HEK293 (cell line): ENCODE measurements at regions not wholly inside any gene's neighbourhood (a gene's known extent, or its start where the extent isn't known, plus 50 kb on each side); places are given as distances from the start of the nearest gene placed in this dataset.
A peak's percentile ranks its signal among the peaks of the same experiment; 100 is the strongest.

Experiments used
- BCL11B ChIP-seq: fragments of 450-650 bp; formaldehyde crosslinking; IDR thresholded peaks from 2 replicates; pipeline ENCODE4 v1.5.1; 2016; ENCODE audit warnings: low read depth, missing biosample characterization, missing genetic modification characterization
- GFI1B ChIP-seq: fragments of 450-650 bp; formaldehyde crosslinking; IDR thresholded peaks from 2 replicates; pipeline ENCODE4 v1.5.1; 2016; ENCODE audit warnings: missing biosample characterization, missing genetic modification characterization
- KLF10 ChIP-seq: fragments of 450-650 bp; IDR thresholded peaks from 2 replicates; pipeline ENCODE4 v1.5.1; 2018; ENCODE audit warnings: missing biosample characterization, mild to moderate bottlenecking, missing genetic modification characterization
- MYNN ChIP-seq: fragments of 450-650 bp; formaldehyde crosslinking; IDR thresholded peaks from 2 replicates; pipeline ENCODE4 v1.5.1; 2016; ENCODE audit warnings: missing biosample characterization, missing genetic modification characterization, borderline replicate concordance
- SALL2 ChIP-seq: fragments of 450-650 bp; formaldehyde crosslinking; IDR thresholded peaks from 2 replicates; pipeline ENCODE4 v1.5.0; 2017; ENCODE audit warnings: missing biosample characterization, mild to moderate bottlenecking, missing genetic modification characterization, borderline replicate concordance
- SCRT1 ChIP-seq: fragments of 450-650 bp; formaldehyde crosslinking; IDR thresholded peaks from 2 replicates; pipeline ENCODE4 v1.5.1; 2016; ENCODE audit warnings: missing biosample characterization, missing genetic modification characterization, borderline replicate concordance
- SETDB1 ChIP-seq: IDR thresholded peaks from one replicate; pipeline ENCODE4 v1.6.1; 2017; ENCODE audit warnings: mild to moderate bottlenecking, low read length, moderate library complexity, mixed read lengths; ENCODE audit not compliant: insufficient read length
- SP2 ChIP-seq: fragments of 450-650 bp; formaldehyde crosslinking; IDR thresholded peaks from 2 replicates; pipeline ENCODE4 v1.5.1; 2016; ENCODE audit warnings: missing biosample characterization, missing genetic modification characterization
- SP7 ChIP-seq: fragments of 450-650 bp; formaldehyde crosslinking; IDR thresholded peaks from 2 replicates; pipeline ENCODE4 v1.5.1; 2016; ENCODE audit warnings: missing biosample characterization, missing genetic modification characterization
- YY2 ChIP-seq: fragments of 450-650 bp; formaldehyde crosslinking; IDR thresholded peaks from 2 replicates; pipeline ENCODE4 v1.5.1; 2016; ENCODE audit warnings: missing biosample characterization, missing genetic modification characterization
- ZBTB17 ChIP-seq: fragments of 450-650 bp; formaldehyde crosslinking; IDR thresholded peaks from 2 replicates; pipeline ENCODE4 v1.5.1; 2016; ENCODE audit warnings: missing biosample characterization, missing genetic modification characterization
- ZBTB21 ChIP-seq: fragments of 450-650 bp; formaldehyde crosslinking; IDR thresholded peaks from 2 replicates; pipeline ENCODE4 v1.5.1; 2017; ENCODE audit warnings: missing biosample characterization, missing genetic modification characterization
- ZFP41 ChIP-seq: fragments of 450-650 bp; formaldehyde crosslinking; IDR thresholded peaks from 2 replicates; pipeline ENCODE4 v1.5.1; 2016; ENCODE audit warnings: missing biosample characterization, missing genetic modification characterization, borderline replicate concordance
- ZNF10 ChIP-seq: fragments of 450-650 bp; formaldehyde crosslinking; IDR thresholded peaks from 2 replicates; pipeline ENCODE4 v1.5.1; 2017; ENCODE audit warnings: missing biosample characterization, missing genetic modification characterization
- ZNF112 ChIP-seq: fragments of 450-650 bp; formaldehyde crosslinking; IDR thresholded peaks from 2 replicates; pipeline ENCODE4 v1.5.0; 2017; ENCODE audit warnings: missing biosample characterization, missing genetic modification characterization
- ZNF140 ChIP-seq: fragments of 450-650 bp; formaldehyde crosslinking; IDR thresholded peaks from 2 replicates; pipeline ENCODE4 v1.5.1; 2016; ENCODE audit warnings: missing biosample characterization, missing genetic modification characterization
- ZNF16 ChIP-seq: fragments of 450-650 bp; formaldehyde crosslinking; IDR thresholded peaks from 2 replicates; pipeline ENCODE4 v1.5.1; 2016; ENCODE audit warnings: low read depth, missing biosample characterization, missing genetic modification characterization
- ZNF184 ChIP-seq: fragments of 450-650 bp; IDR thresholded peaks from 2 replicates; pipeline ENCODE4 v1.5.1; 2018; ENCODE audit warnings: missing biosample characterization, mild to moderate bottlenecking, missing genetic modification characterization
- ZNF221 ChIP-seq: fragments of 450-650 bp; formaldehyde crosslinking; IDR thresholded peaks from 2 replicates; pipeline ENCODE4 v1.5.1; 2017; ENCODE audit warnings: missing biosample characterization, missing genetic modification characterization, borderline replicate concordance
- ZNF394 ChIP-seq: fragments of 450-650 bp; formaldehyde crosslinking; IDR thresholded peaks from 2 replicates; pipeline ENCODE4 v1.5.1; 2016; ENCODE audit warnings: missing biosample characterization, missing genetic modification characterization, mild to moderate bottlenecking, moderate library complexity, borderline replicate concordance
- ZNF404 ChIP-seq: fragments of 450-650 bp; formaldehyde crosslinking; IDR thresholded peaks from 2 replicates; pipeline ENCODE4 v1.5.1; 2017; ENCODE audit warnings: missing biosample characterization, missing genetic modification characterization
- ZNF514 ChIP-seq: fragments of 450-650 bp; formaldehyde crosslinking; IDR thresholded peaks from 2 replicates; pipeline ENCODE4 v1.5.1; 2016; ENCODE audit warnings: missing biosample characterization, missing genetic modification characterization
- ZNF521 ChIP-seq: fragments of 450-650 bp; formaldehyde crosslinking; IDR thresholded peaks from 2 replicates; pipeline ENCODE4 v1.5.1; 2017; ENCODE audit warnings: missing biosample characterization, mild to moderate bottlenecking, missing genetic modification characterization
- ZNF530 ChIP-seq: fragments of 450-650 bp; formaldehyde crosslinking; IDR thresholded peaks from 2 replicates; pipeline ENCODE4 v1.5.1; 2016; ENCODE audit warnings: low read depth, missing biosample characterization, missing genetic modification characterization
- ZNF544 ChIP-seq: fragments of 450-650 bp; formaldehyde crosslinking; IDR thresholded peaks from 2 replicates; pipeline ENCODE4 v1.5.0; 2017; ENCODE audit warnings: missing biosample characterization, missing genetic modification characterization
- ZNF555 ChIP-seq: fragments of 450-650 bp; formaldehyde crosslinking; conservative IDR thresholded peaks from 2 replicates; pipeline ENCODE4 v1.5.1; 2017; ENCODE audit warnings: missing biosample characterization, mild to moderate bottlenecking, missing genetic modification characterization, inconsistent platforms
- ZNF560 ChIP-seq: fragments of 450-650 bp; formaldehyde crosslinking; IDR thresholded peaks from 2 replicates; pipeline ENCODE4 v1.5.1; 2017; ENCODE audit warnings: missing biosample characterization, missing genetic modification characterization, borderline replicate concordance
- ZNF658 ChIP-seq: fragments of 450-650 bp; formaldehyde crosslinking; IDR thresholded peaks from 2 replicates; pipeline ENCODE4; 2016; ENCODE audit warnings: missing biosample characterization, missing genetic modification characterization
- ZNF660 ChIP-seq: fragments of 450-650 bp; IDR thresholded peaks from 2 replicates; pipeline ENCODE4 v1.5.1; 2018; ENCODE audit warnings: missing biosample characterization, mild to moderate bottlenecking, missing genetic modification characterization
- ZNF843 ChIP-seq: fragments of 450-650 bp; formaldehyde crosslinking; IDR thresholded peaks from 2 replicates; pipeline ENCODE4 v1.5.1; 2016; ENCODE audit warnings: missing biosample characterization, missing genetic modification characterization
- TF ChIP-seq, protein P1 (sequence below): fragments of 450-650 bp; formaldehyde crosslinking; IDR thresholded peaks from 2 replicates; pipeline ENCODE4 v1.5.1; 2016; ENCODE audit warnings: missing biosample characterization, missing genetic modification characterization
- TF ChIP-seq, protein P2 (sequence below): fragments of 450-650 bp; formaldehyde crosslinking; IDR thresholded peaks from 2 replicates; pipeline ENCODE4 v1.5.1; 2016; ENCODE audit warnings: missing biosample characterization, missing genetic modification characterization
- TF ChIP-seq, protein P3 (sequence below): fragments of 450-650 bp; formaldehyde crosslinking; IDR thresholded peaks from 2 replicates; pipeline ENCODE4; 2016; ENCODE audit warnings: missing biosample characterization, missing genetic modification characterization
- TF ChIP-seq, protein P4 (sequence below): fragments of 450-650 bp; formaldehyde crosslinking; IDR thresholded peaks from 2 replicates; pipeline ENCODE4 v1.5.1; 2017; ENCODE audit warnings: missing biosample characterization, missing genetic modification characterization
- TF ChIP-seq, protein P5 (sequence below): fragments of 450-650 bp; IDR thresholded peaks from 2 replicates; pipeline ENCODE4 v1.5.1; 2018; ENCODE audit warnings: missing biosample characterization, missing genetic modification characterization
- TF ChIP-seq, protein P6 (sequence below): fragments of 450-650 bp; formaldehyde crosslinking; IDR thresholded peaks from 2 replicates; pipeline ENCODE4 v1.5.1; 2016; ENCODE audit warnings: missing biosample characterization, missing genetic modification characterization, low read depth

DNA sequence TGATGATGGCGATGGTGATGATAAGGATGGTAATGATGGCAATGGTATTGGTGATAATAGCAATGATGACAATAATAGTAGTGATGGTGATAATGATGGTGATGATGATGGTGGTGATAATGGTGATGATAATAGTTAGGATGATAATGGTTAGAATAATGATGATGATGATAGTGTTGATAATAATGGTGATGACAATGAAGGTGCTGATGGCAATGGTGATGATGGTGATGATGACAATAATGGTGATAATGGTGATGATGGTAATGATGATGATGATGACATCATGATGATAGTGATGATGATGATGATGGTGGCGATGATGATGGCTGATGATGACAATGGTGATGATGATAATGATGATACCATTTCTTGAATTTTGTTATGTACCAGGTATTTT is 309.9 kb downstream of the MIAT start (continued):
- TF ChIP-seq ZNF112 (tag by site-specific recombination) (0 out of 2 replicates have a peak, but pooled peaks have one; percentile 32), ZNF521 (peak; percentile 89; the same call in 1 of the 2 replicates), ZNF184 (tag by site-specific recombination) (no peak), ZBTB21 (tag by site-specific recombination) (peak; percentile 72), ZFP41 (tag by site-specific recombination) (no peak), ZNF660 (tag by site-specific recombination) (no peak), SETDB1 (no peak), ZNF514 (tag by site-specific recombination) (no peak; the same call in 1 of the 2 replicates), ZNF140 (no peak), ZNF221 (tag by site-specific recombination) (no peak), SCRT1 (no peak), YY2 (tag by site-specific recombination) (0 out of 2 replicates have a peak, but pooled peaks have one; percentile 45), SP7 (tag by site-specific recombination) (no peak), SP2 (tag by site-specific recombination) (no peak), ZNF530 (no peak), BCL11B (no peak), ZNF16 (tag by site-specific recombination) (no peak), KLF10 (tag by site-specific recombination) (no peak), ZNF555 (no peak), ZNF394 (no peak), ZNF544 (no peak), SALL2 (tag by site-specific recombination) (peak; percentile 75; the same call in 1 of the 2 replicates), MYNN (tag by site-specific recombination) (no peak), ZNF404 (tag by site-specific recombination) (no peak), ZBTB17 (no peak), ZNF560 (tag by site-specific recombination) (no peak), ZNF658 (tag by site-specific recombination) (peak; percentile 91), ZNF843 (no peak), GFI1B (tag by site-specific recombination) (no peak), ZNF10 (no peak)
- TF ChIP-seq, protein P1, sequence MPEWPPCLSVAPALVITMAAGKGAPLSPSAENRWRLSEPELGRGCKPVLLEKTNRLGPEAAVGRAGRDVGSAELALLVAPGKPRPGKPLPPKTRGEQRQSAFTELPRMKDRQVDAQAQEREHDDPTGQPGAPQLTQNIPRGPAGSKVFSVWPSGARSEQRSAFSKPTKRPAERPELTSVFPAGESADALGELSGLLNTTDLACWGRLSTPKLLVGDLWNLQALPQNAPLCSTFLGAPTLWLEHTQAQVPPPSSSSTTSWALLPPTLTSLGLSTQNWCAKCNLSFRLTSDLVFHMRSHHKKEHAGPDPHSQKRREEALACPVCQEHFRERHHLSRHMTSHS (tag by site-specific recombination), result no peak
- TF ChIP-seq, protein P2, sequence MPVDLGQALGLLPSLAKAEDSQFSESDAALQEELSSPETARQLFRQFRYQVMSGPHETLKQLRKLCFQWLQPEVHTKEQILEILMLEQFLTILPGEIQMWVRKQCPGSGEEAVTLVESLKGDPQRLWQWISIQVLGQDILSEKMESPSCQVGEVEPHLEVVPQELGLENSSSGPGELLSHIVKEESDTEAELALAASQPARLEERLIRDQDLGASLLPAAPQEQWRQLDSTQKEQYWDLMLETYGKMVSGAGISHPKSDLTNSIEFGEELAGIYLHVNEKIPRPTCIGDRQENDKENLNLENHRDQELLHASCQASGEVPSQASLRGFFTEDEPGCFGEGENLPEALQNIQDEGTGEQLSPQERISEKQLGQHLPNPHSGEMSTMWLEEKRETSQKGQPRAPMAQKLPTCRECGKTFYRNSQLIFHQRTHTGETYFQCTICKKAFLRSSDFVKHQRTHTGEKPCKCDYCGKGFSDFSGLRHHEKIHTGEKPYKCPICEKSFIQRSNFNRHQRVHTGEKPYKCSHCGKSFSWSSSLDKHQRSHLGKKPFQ (tag by site-specific recombination), result no peak
- TF ChIP-seq, protein P3, sequence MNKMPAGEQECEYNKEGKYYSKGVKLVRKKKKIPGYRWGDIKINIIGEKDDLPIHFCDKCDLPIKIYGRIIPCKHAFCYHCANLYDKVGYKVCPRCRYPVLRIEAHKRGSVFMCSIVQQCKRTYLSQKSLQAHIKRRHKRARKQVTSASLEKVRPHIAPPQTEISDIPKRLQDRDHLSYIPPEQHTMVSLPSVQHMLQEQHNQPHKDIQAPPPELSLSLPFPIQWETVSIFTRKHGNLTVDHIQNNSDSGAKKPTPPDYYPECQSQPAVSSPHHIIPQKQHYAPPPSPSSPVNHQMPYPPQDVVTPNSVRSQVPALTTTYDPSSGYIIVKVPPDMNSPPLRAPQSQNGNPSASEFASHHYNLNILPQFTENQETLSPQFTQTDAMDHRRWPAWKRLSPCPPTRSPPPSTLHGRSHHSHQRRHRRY (tag by site-specific recombination), result no peak
- TF ChIP-seq, protein P4, sequence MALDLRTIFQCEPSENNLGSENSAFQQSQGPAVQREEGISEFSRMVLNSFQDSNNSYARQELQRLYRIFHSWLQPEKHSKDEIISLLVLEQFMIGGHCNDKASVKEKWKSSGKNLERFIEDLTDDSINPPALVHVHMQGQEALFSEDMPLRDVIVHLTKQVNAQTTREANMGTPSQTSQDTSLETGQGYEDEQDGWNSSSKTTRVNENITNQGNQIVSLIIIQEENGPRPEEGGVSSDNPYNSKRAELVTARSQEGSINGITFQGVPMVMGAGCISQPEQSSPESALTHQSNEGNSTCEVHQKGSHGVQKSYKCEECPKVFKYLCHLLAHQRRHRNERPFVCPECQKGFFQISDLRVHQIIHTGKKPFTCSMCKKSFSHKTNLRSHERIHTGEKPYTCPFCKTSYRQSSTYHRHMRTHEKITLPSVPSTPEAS (tag by site-specific recombination), result no peak
- TF ChIP-seq, protein P5, sequence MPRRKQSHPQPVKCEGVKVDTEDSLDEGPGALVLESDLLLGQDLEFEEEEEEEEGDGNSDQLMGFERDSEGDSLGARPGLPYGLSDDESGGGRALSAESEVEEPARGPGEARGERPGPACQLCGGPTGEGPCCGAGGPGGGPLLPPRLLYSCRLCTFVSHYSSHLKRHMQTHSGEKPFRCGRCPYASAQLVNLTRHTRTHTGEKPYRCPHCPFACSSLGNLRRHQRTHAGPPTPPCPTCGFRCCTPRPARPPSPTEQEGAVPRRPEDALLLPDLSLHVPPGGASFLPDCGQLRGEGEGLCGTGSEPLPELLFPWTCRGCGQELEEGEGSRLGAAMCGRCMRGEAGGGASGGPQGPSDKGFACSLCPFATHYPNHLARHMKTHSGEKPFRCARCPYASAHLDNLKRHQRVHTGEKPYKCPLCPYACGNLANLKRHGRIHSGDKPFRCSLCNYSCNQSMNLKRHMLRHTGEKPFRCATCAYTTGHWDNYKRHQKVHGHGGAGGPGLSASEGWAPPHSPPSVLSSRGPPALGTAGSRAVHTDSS (tag by site-specific recombination), result peak; percentile 88
- TF ChIP-seq, protein P6, sequence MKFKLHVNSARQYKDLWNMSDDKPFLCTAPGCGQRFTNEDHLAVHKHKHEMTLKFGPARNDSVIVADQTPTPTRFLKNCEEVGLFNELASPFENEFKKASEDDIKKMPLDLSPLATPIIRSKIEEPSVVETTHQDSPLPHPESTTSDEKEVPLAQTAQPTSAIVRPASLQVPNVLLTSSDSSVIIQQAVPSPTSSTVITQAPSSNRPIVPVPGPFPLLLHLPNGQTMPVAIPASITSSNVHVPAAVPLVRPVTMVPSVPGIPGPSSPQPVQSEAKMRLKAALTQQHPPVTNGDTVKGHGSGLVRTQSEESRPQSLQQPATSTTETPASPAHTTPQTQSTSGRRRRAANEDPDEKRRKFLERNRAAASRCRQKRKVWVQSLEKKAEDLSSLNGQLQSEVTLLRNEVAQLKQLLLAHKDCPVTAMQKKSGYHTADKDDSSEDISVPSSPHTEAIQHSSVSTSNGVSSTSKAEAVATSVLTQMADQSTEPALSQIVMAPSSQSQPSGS (tag by site-specific recombination), result peak; percentile 94
